Endothelial cell of umbilical vein (primary cell): ENCODE measurements at regions not wholly inside any gene's neighbourhood (a gene's known extent, or its start where the extent isn't known, plus 50 kb on each side); places are given as distances from the start of the nearest gene placed in this dataset.

Source experiments
- BruUV-seq: library from RNA; stranded (reverse); fragments of 400-500 nt; replicated peaks from 2 replicates; lab custom pipeline; 2021; lab: Mats Ljungman, UMichigan
- CTCF ChIA-PET: fragments of 300-600, 350-600 bp; sonication (Branson Sonifier 250); formaldehyde crosslinking; loops from one replicate; lab custom pipeline; 2021; ENCODE audit warnings: antibody characterized with exemption, inconsistent platforms; lab: Charles Lee
- POLR2A ChIA-PET: fragments of 300-600, 350-600 bp; sonication (Branson Sonifier 250); formaldehyde crosslinking; loops from one replicate; lab custom pipeline; 2021; ENCODE audit warnings: antibody characterized with exemption, inconsistent platforms; lab: Charles Lee
- DNase-seq: peaks from one replicate; pipeline ENCODE4 v3.0.0-alpha.2; 2011; ENCODE audit warnings: low read depth, low spot score
- FAIRE-seq: peaks from 2 replicates; lab custom pipeline; 2011; peaks lifted over from hg19 to GRCh38; lab: Jason Lieb, UNC
- H2AFZ ChIP-seq: 2 replicates; pipeline ENCODE4 v1.6.0; 2012; ENCODE audit warnings: low read depth, low read length, control low read depth, inconsistent platforms
- H3K27ac ChIP-seq: 2 replicates; pipeline ENCODE4 v1.5.1; 2011; ENCODE audit warnings: low read depth, mild to moderate bottlenecking, control low read depth, low read length, moderate library complexity; ENCODE audit not compliant: insufficient read depth
- H3K27me3 ChIP-seq, 2 experiments: 2 replicates each; pipeline versions ENCODE4 v1.6.0 to v1.6.1; 2011; ENCODE audit warnings: low read length in 2 of 2, mixed read lengths in 1 of 2; ENCODE audit not compliant: control insufficient read depth in 2 of 2, insufficient read depth in 2 of 2
- H3K36me3 ChIP-seq, 2 experiments: 2 replicates in 1 of 2; 3 replicates in 1 of 2; pipeline ENCODE4 v1.5.1; 2011; ENCODE audit warnings: low read length in 2 of 2, mild to moderate bottlenecking in 1 of 2, moderate library complexity in 1 of 2; ENCODE audit not compliant: control insufficient read depth in 2 of 2, insufficient read depth in 2 of 2; ENCODE audit errors: extremely low read depth in 1 of 2
- H3K4me1 ChIP-seq: 3 replicates; pipeline ENCODE4 v1.5.1; 2011; ENCODE audit warnings: mild to moderate bottlenecking, low read length; ENCODE audit not compliant: control insufficient read depth, insufficient read depth; ENCODE audit errors: extremely low read depth
- H3K4me2 ChIP-seq: 2 replicates; pipeline ENCODE4 v1.6.1; 2011; ENCODE audit warnings: low read length, control low read depth, mixed read lengths; ENCODE audit not compliant: insufficient read depth
- H3K4me3 ChIP-seq, 3 experiments: fragments of 200-600 bp in 1 of 3; sonication (generic), shearing (Covaris generic) in 1 of 3; replicated peaks in 1 of 3; 2 replicates each; pipeline ENCODE4 v1.5.1; 2011 to 2016; ENCODE audit warnings: control low read depth in 3 of 3, low read length in 3 of 3, mild to moderate bottlenecking in 2 of 3, inconsistent platforms in 1 of 3, low read depth in 1 of 3, moderate library complexity in 1 of 3; ENCODE audit not compliant: insufficient read depth in 1 of 3
- H3K79me2 ChIP-seq: 2 replicates; pipeline ENCODE4 v1.6.0; 2012; ENCODE audit warnings: low read length, inconsistent platforms; ENCODE audit not compliant: control insufficient read depth, insufficient read depth
- H3K9ac ChIP-seq: replicated peaks from 2 replicates; pipeline ENCODE3; 2011; ENCODE audit warnings: low read length, control low read depth; ENCODE audit not compliant: insufficient read depth; ENCODE audit errors: extremely low read depth
- H3K9me1 ChIP-seq: replicated peaks from 3 replicates; pipeline ENCODE4 v1.6.0; 2011; ENCODE audit warnings: mild to moderate bottlenecking, low read length; ENCODE audit not compliant: control insufficient read depth, insufficient read depth; ENCODE audit errors: extremely low read depth
- H3K9me3 ChIP-seq: replicated peaks from 2 replicates; pipeline ENCODE4 v1.5.1; 2012; ENCODE audit warnings: low read length, inconsistent platforms; ENCODE audit not compliant: control insufficient read depth, insufficient read depth
- H4K20me1 ChIP-seq: replicated peaks from 2 replicates; pipeline ENCODE3; 2011; ENCODE audit warnings: mild to moderate bottlenecking, low read length; ENCODE audit not compliant: control insufficient read depth, insufficient read depth; ENCODE audit errors: extremely low read depth
- EZH2 ChIP-seq: IDR thresholded peaks from 2 replicates; pipeline ENCODE4 v1.6.1; 2012; ENCODE audit warnings: borderline replicate concordance, low read depth, mild to moderate bottlenecking, moderate library complexity, low read length, inconsistent platforms; ENCODE audit not compliant: severe bottlenecking
- FOS ChIP-seq: IDR thresholded peaks from 2 replicates; pipeline ENCODE4 v1.6.1; 2011; ENCODE audit warnings: mild to moderate bottlenecking, low read length, moderate library complexity, borderline replicate concordance; ENCODE audit not compliant: insufficient read depth
- GATA2 ChIP-seq: IDR thresholded peaks from 2 replicates; pipeline ENCODE4 v1.7.0; 2011; ENCODE audit warnings: low read depth, mild to moderate bottlenecking, moderate library complexity, mixed read lengths, low read length; ENCODE audit not compliant: insufficient read length, insufficient read depth
- JUN ChIP-seq: IDR thresholded peaks from 2 replicates; pipeline ENCODE4 v1.6.1; 2011; ENCODE audit warnings: borderline replicate concordance, low read depth; ENCODE audit not compliant: insufficient read length, insufficient read depth
- MAX ChIP-seq: IDR thresholded peaks from 2 replicates; pipeline ENCODE4 v1.6.1; 2011; ENCODE audit not compliant: insufficient read depth, insufficient read length
- MYC ChIP-seq: IDR thresholded peaks from one replicate; pipeline ENCODE4 v1.6.1; 2011; ENCODE audit warnings: mild to moderate bottlenecking, low read depth, low read length
- POLR2A ChIP-seq: IDR thresholded peaks from 2 replicates; pipeline ENCODE4 v1.6.1; 2012; ENCODE audit warnings: low read depth, mild to moderate bottlenecking, control low read depth, low read length
- POLR2AphosphoS5 ChIP-seq: IDR thresholded peaks from 2 replicates; pipeline ENCODE4 v1.6.1; 2012; ENCODE audit warnings: low read depth, mild to moderate bottlenecking, control low read depth, low read length, moderate library complexity; ENCODE audit not compliant: insufficient read depth
- dilution Hi-C: fragments of 300-500 bp; cut with MboI; formaldehyde crosslinking; loops from one replicate; pipeline ENCODE4 v1.15.0; 2019; ENCODE audit warnings: low sequenced_read_pairs; ENCODE audit not compliant: extremely low pct_ligation_motif_present
- intact Hi-C: fragments of 100-400 bp; cut with micrococcal nuclease; formaldehyde crosslinking; loops from one replicate; pipeline ENCODE4 v1.10.0; 2022
- TF ChIP-seq, protein P1 (sequence below), 2 donors: IDR thresholded peaks; 1 replicate in 1 of 2; 2 replicates in 1 of 2; pipeline ENCODE4 v1.5.1; 2011; ENCODE audit warnings: low read length in 2 of 2, mild to moderate bottlenecking in 2 of 2, moderate library complexity in 2 of 2, control low read depth in 1 of 2, inconsistent platforms in 1 of 2, low read depth in 1 of 2; ENCODE audit not compliant: insufficient read depth in 1 of 2; ENCODE audit errors: extremely low read depth in 1 of 2

DNA sequence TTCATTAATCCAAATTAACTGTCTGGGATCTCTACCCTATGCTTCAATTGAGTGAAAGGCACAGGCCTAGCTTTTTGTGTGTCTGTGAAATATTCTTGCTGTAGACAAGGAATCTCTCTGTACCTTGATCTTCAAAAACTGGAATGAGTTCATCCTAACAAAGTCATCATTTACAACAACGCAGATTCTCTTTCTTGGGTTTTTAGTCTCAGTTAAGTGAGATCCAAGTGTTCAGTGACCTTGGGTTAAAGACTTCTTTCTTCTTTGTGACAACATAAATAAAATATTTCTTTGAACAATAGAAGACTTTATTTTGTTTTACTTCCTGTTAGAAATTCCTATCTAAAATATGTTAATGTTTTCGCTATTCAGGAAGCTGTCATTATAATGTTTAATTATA, 192.2 kb upstream of the LMNTD1 start:
- peak overlapping the region; percentile 58 for H2AFZ ChIP-seq
- BruUV-seq, result no TSS peak
- intact Hi-C loops (no loop called here), dilution Hi-C loops (no loop called here)
- no peaks in the 10 kb centered on the region for H3K79me2 ChIP-seq
- H4K20me1 ChIP-seq, result no peaks in the 10 kb centered on the region
- H3K9ac ChIP-seq, result no peak overlapping the region
- no peaks in the 10 kb centered on the region for H3K27me3 ChIP-seq
- ChIA-PET CTCF (no interaction called here), POLR2A (no interaction called here)
- H3K9me3 ChIP-seq, result no peaks in the 10 kb centered on the region
- no peaks in the 10 kb centered on the region for H3K9me1 ChIP-seq
- DNase-seq, result peak; percentile 39
- H3K36me3 ChIP-seq, result no peaks in the 10 kb centered on the region
- H3K4me3 ChIP-seq, result no peak overlapping the region
- H3K27ac ChIP-seq, result no peak overlapping the region
- TF ChIP-seq POLR2A (no peak), MYC (no peak), JUN (no peak), GATA2 (no peak), FOS (no peak), POLR2AphosphoS5 (no peak), EZH2 (no peak), MAX (no peak)
- TF ChIP-seq, protein P1, sequence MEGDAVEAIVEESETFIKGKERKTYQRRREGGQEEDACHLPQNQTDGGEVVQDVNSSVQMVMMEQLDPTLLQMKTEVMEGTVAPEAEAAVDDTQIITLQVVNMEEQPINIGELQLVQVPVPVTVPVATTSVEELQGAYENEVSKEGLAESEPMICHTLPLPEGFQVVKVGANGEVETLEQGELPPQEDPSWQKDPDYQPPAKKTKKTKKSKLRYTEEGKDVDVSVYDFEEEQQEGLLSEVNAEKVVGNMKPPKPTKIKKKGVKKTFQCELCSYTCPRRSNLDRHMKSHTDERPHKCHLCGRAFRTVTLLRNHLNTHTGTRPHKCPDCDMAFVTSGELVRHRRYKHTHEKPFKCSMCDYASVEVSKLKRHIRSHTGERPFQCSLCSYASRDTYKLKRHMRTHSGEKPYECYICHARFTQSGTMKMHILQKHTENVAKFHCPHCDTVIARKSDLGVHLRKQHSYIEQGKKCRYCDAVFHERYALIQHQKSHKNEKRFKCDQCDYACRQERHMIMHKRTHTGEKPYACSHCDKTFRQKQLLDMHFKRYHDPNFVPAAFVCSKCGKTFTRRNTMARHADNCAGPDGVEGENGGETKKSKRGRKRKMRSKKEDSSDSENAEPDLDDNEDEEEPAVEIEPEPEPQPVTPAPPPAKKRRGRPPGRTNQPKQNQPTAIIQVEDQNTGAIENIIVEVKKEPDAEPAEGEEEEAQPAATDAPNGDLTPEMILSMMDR (IDR thresholded peaks at IDR 0.05; ENCODE audit: extremely low read depth in 1 of 2, insufficient read depth in 1 of 2, low read depth in 1 of 2, low read length in 2 of 2), result no peak
- H3K4me2 ChIP-seq, result peak overlapping the region; percentile 35
- H3K4me1 ChIP-seq, result peaks cover 10% of the 10 kb centered on the region
- peak; percentile 69 for FAIRE-seq
